ENCODE measurements at regions not wholly inside any gene's neighbourhood (a gene's known extent, or its start where the extent isn't known, plus 50 kb on each side); places are given as distances from the start of the nearest gene placed in this dataset.

GRCh38 chr1:194215448-194215847 is 1029.0 kb upstream of the B3GALT2 start:
- Histone ChIP-seq H3K27ac (no peak overlapping the region), H3K4me3 (no peak overlapping the region)
- DNase-seq (ENCODE audit: low spot score), result no peak
- no peak for TF ChIP-seq CTCF (IDR thresholded peaks at IDR 0.05)

DNA sequence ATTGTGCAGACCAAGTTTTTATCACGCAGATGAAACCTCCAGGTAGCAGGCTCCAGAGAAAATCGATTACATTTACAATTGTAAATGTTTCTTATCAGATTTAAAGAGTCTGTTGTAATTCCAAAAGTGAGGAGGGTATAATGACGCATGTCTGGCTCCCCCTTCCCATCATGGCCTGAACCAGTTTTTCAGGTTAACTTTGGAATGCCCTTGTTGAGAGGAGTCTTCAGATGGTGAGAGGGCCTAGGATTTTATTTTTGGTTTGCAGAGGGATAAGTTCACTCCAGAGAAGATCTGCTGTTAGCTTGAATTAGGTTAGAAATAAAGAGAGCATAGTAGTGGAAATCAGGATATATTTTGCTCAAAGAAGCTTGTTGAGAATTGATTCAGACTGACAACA is 1028.3 kb upstream of the B3GALT2 start:
- Histone ChIP-seq H3K4me3 (no peak overlapping the region), H3K27ac (no peak overlapping the region)
- DNase-seq (ENCODE audit: low spot score), result no peak
- no peak for TF ChIP-seq CTCF (IDR thresholded peaks at IDR 0.05)

DNA sequence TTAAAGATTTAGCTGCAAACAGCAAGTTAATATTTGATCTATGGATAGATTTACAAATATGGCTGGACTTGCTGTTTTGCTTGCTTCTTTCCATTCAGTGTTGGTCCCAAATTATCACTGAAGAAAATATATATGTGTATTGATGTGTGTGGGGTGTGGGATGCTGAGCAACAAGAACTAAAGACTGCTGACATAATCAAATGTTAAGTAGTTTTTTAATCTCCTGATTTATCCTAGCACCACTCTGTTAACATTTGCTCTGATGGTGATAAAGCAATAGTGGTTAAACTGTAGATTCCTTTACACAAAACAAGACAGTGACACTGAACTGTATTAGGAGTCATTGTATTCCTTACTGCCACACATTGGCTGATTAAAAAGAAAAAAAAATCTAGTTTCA is 1023.5 kb upstream of the B3GALT2 start:
- no peak for TF ChIP-seq CTCF (IDR thresholded peaks at IDR 0.05)
- no peak for DNase-seq (ENCODE audit: low spot score)
- H3K27ac ChIP-seq, result no peak overlapping the region
- H3K4me3 ChIP-seq, result no peak overlapping the region

DNA sequence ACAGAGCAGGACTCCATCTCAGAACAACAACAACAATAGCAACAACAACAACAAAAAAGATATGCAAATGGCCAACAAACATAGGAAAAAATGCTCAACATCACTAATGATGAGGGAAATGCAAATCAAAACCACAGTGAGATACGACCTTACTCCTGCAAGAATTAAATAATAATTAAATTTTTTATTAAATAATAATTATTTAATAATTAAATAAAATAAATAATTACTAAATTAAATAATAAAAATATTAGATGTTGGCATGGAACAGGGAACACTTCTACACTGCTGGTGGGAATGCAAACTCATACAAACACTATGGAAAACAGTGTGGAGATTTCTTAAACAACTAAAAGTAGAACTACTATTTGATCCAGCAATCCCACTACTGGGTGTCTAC is 1022.3 kb upstream of the B3GALT2 start:
- DNase-seq (ENCODE audit: low spot score), result no peak
- no peak overlapping the region for H3K27ac ChIP-seq
- no peak for TF ChIP-seq CTCF (IDR thresholded peaks at IDR 0.05)
- no peak overlapping the region for H3K4me3 ChIP-seq

DNA sequence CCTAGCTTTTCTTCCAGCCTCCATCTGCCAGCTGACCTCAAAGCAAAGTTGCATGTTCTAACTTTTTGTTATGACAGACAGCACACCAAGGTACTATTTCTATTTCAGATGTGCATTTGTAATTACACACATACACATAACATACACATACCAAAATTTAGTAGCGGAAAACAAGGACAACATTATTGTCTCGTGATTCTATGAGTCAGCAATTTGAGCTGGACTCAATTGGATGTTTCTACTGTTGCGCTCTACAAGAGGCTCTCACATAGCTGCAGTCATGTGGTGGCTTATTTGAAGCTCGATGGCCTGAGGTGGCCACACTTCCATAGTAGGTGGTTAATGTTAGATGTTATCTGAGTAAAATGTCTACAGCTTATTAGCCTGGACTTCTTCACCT is 1010.1 kb upstream of the B3GALT2 start:
- no peak for DNase-seq (ENCODE audit: low spot score)
- H3K4me3 ChIP-seq, result no peak overlapping the region
- TF ChIP-seq CTCF (IDR thresholded peaks at IDR 0.05), result no peak
- no peak overlapping the region for H3K27ac ChIP-seq

DNA sequence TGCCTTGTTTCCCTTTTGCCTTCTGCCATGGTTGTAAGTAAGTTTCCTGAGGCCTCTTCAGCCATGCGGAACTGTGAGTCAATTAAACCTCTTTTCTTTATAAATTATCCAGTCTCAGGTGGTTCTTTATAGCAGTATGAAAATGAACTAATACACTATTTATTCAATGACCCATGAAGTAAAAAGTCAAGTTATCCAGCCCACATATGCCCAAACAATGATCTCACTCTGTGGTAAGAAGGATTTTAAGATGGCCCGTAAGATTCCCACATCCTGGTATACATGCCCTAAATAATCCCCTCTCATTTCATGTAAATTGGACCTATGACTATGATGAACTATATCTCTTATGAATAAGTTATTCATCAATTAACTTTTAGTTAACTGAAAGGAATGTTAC is 1008.3 kb upstream of the B3GALT2 start:
- Histone ChIP-seq H3K4me3 (no peak overlapping the region), H3K27ac (no peak overlapping the region)
- no peak for DNase-seq (ENCODE audit: low spot score)
- no peak for TF ChIP-seq CTCF (IDR thresholded peaks at IDR 0.05)

- TF ChIP-seq CTCF (IDR thresholded peaks at IDR 0.05), result no peak
- DNase-seq (ENCODE audit: low spot score), result no peak
- no peak overlapping the region for H3K27ac ChIP-seq
- H3K4me3 ChIP-seq, result no peak overlapping the region
Measured at GRCh38 chr1:194184974-194185373, 998.6 kb upstream of the B3GALT2 start.
